ENCODE measurements at regions not wholly inside any gene's neighbourhood (a gene's known extent, or its start where the extent isn't known, plus 50 kb on each side); places are given as distances from the start of the nearest gene placed in this dataset.
"Not testable (repeated sequence)": the region's sequence is repeated elsewhere in the genome, so short reads cannot be mapped to it uniquely, and the experiment has no call there.

- H3K9me3 Mint-ChIP-seq: peaks cover 10% of the 10 kb centered on the region
- no peak overlapping the region for H3K4me3 Mint-ChIP-seq
- no peaks in the 10 kb centered on the region for H3K36me3 Mint-ChIP-seq (ENCODE audit: low read depth)
- H3K27me3 Mint-ChIP-seq: no peaks in the 10 kb centered on the region
- H3K27ac Mint-ChIP-seq: no peak overlapping the region
- intact Hi-C loops (cut with micrococcal nuclease): no loop called here
- H3K4me1 Mint-ChIP-seq (ENCODE audit: low read depth): peaks cover 14% of the 10 kb centered on the region
These were observed 236.4 kb upstream of the DAB2 start for GRCh38 chr5:39661026-39661779.

- Mint-ChIP-seq H3K27me3 (no peaks in the 10 kb centered on the region), H3K9me3 (peaks cover 10% of the 10 kb centered on the region), H3K4me1 (ENCODE audit: low read depth) (peaks cover 14% of the 10 kb centered on the region), H3K4me3 (no peak overlapping the region), H3K27ac (no peak overlapping the region), H3K36me3 (ENCODE audit: low read depth) (no peaks in the 10 kb centered on the region)
- intact Hi-C loops (cut with micrococcal nuclease): no loop called here
These were observed 235.2 kb upstream of the DAB2 start for GRCh38 chr5:39660020-39660419.

GRCh38 chr5:39658866-39659265 is 234.1 kb upstream of the DAB2 start:
- Mint-ChIP-seq H3K9me3 (no peaks in the 10 kb centered on the region), H3K4me3 (no peak overlapping the region), H3K27me3 (no peaks in the 10 kb centered on the region), H3K36me3 (ENCODE audit: low read depth) (no peaks in the 10 kb centered on the region), H3K27ac (no peak overlapping the region), H3K4me1 (ENCODE audit: low read depth) (peaks cover 14% of the 10 kb centered on the region)
- intact Hi-C loops (cut with micrococcal nuclease): no loop called here

- Mint-ChIP-seq H3K27ac (no peak overlapping the region), H3K4me3 (no peak overlapping the region), H3K36me3 (ENCODE audit: low read depth) (no peaks in the 10 kb centered on the region), H3K4me1 (ENCODE audit: low read depth) (peaks cover 14% of the 10 kb centered on the region), H3K27me3 (no peaks in the 10 kb centered on the region), H3K9me3 (no peaks in the 10 kb centered on the region)
- intact Hi-C loops (cut with micrococcal nuclease): no loop called here
These were observed 233.2 kb upstream of the DAB2 start for GRCh38 chr5:39657943-39658342.

- no peaks in the 10 kb centered on the region for H3K27me3 Mint-ChIP-seq
- H3K4me3 Mint-ChIP-seq: no peak overlapping the region
- no peaks in the 10 kb centered on the region for H3K9me3 Mint-ChIP-seq
- peaks cover 14% of the 10 kb centered on the region for H3K4me1 Mint-ChIP-seq (ENCODE audit: low read depth)
- H3K27ac Mint-ChIP-seq: no peak overlapping the region
- intact Hi-C loops (cut with micrococcal nuclease): no loop called here
- no peaks in the 10 kb centered on the region for H3K36me3 Mint-ChIP-seq (ENCODE audit: low read depth)
These were observed 231.8 kb upstream of the DAB2 start for GRCh38 chr5:39656600-39656999.

GRCh38 chr5:39654715-39655114 is 229.9 kb upstream of the DAB2 start:
- Mint-ChIP-seq H3K36me3 (ENCODE audit: low read depth) (no peaks in the 10 kb centered on the region), H3K4me3 (no peak overlapping the region), H3K9me3 (no peaks in the 10 kb centered on the region), H3K27me3 (no peaks in the 10 kb centered on the region), H3K4me1 (ENCODE audit: low read depth) (peaks cover 5% of the 10 kb centered on the region), H3K27ac (no peak overlapping the region)
- intact Hi-C loops (cut with micrococcal nuclease): no loop called here

GRCh38 chr5:39652481-39652880 is 227.7 kb upstream of the DAB2 start:
- H3K27ac Mint-ChIP-seq; H3K36me3 Mint-ChIP-seq (ENCODE audit: low read depth); intact Hi-C loops (cut with micrococcal nuclease); H3K4me1 Mint-ChIP-seq (ENCODE audit: low read depth); H3K4me3 Mint-ChIP-seq; H3K27me3 Mint-ChIP-seq; H3K9me3 Mint-ChIP-seq: not testable (repeated sequence)

GRCh38 chr5:39652036-39652435 is 227.3 kb upstream of the DAB2 start:
- Mint-ChIP-seq H3K4me3 (no peak overlapping the region), H3K27me3 (no peaks in the 10 kb centered on the region), H3K4me1 (ENCODE audit: low read depth) (no peaks in the 10 kb centered on the region), H3K9me3 (no peaks in the 10 kb centered on the region), H3K27ac (no peak overlapping the region), H3K36me3 (ENCODE audit: low read depth) (no peaks in the 10 kb centered on the region)
- intact Hi-C loops (cut with micrococcal nuclease): no loop called here

GRCh38 chr5:39650008-39650762 is 225.4 kb upstream of the DAB2 start:
- H3K27me3 Mint-ChIP-seq: no peaks in the 10 kb centered on the region
- H3K36me3 Mint-ChIP-seq (ENCODE audit: low read depth): no peaks in the 10 kb centered on the region
- H3K4me1 Mint-ChIP-seq (ENCODE audit: low read depth): no peaks in the 10 kb centered on the region
- no peak overlapping the region for H3K27ac Mint-ChIP-seq
- no peak overlapping the region for H3K4me3 Mint-ChIP-seq
- intact Hi-C loops (cut with micrococcal nuclease): no loop called here
- no peaks in the 10 kb centered on the region for H3K9me3 Mint-ChIP-seq

- Mint-ChIP-seq H3K9me3 (no peaks in the 10 kb centered on the region), H3K4me1 (ENCODE audit: low read depth) (no peaks in the 10 kb centered on the region), H3K4me3 (no peak overlapping the region), H3K36me3 (ENCODE audit: low read depth) (no peaks in the 10 kb centered on the region), H3K27ac (no peak overlapping the region), H3K27me3 (no peaks in the 10 kb centered on the region)
- intact Hi-C loops (cut with micrococcal nuclease): no loop called here
These were observed 224.1 kb upstream of the DAB2 start for GRCh38 chr5:39648848-39649227.

- intact Hi-C loops (cut with micrococcal nuclease): no loop called here
- H3K27me3 Mint-ChIP-seq: no peaks in the 10 kb centered on the region
- no peaks in the 10 kb centered on the region for H3K9me3 Mint-ChIP-seq
- H3K36me3 Mint-ChIP-seq (ENCODE audit: low read depth): no peaks in the 10 kb centered on the region
- no peak overlapping the region for H3K27ac Mint-ChIP-seq
- H3K4me3 Mint-ChIP-seq: no peak overlapping the region
- H3K4me1 Mint-ChIP-seq (ENCODE audit: low read depth): no peaks in the 10 kb centered on the region
These were observed 223.5 kb upstream of the DAB2 start for GRCh38 chr5:39648085-39648847.

- H3K4me1 Mint-ChIP-seq (ENCODE audit: low read depth): no peaks in the 10 kb centered on the region
- no peaks in the 10 kb centered on the region for H3K36me3 Mint-ChIP-seq (ENCODE audit: low read depth)
- no peak overlapping the region for H3K27ac Mint-ChIP-seq
- no peaks in the 10 kb centered on the region for H3K27me3 Mint-ChIP-seq
- intact Hi-C loops (cut with micrococcal nuclease): no loop called here
- H3K9me3 Mint-ChIP-seq: no peaks in the 10 kb centered on the region
- H3K4me3 Mint-ChIP-seq: no peak overlapping the region
These were observed 215.8 kb upstream of the DAB2 start for GRCh38 chr5:39640552-39640951.

- H3K27me3 Mint-ChIP-seq: no peaks in the 10 kb centered on the region
- H3K4me1 Mint-ChIP-seq (ENCODE audit: low read depth): no peaks in the 10 kb centered on the region
- H3K4me3 Mint-ChIP-seq: no peak overlapping the region
- no peak overlapping the region for H3K27ac Mint-ChIP-seq
- intact Hi-C loops (cut with micrococcal nuclease): no loop called here
- H3K36me3 Mint-ChIP-seq (ENCODE audit: low read depth): no peaks in the 10 kb centered on the region
- no peaks in the 10 kb centered on the region for H3K9me3 Mint-ChIP-seq
These were observed 214.9 kb upstream of the DAB2 start for GRCh38 chr5:39639618-39640089.

GRCh38 chr5:39638813-39639212 is 214.0 kb upstream of the DAB2 start:
- no peaks in the 10 kb centered on the region for H3K4me1 Mint-ChIP-seq (ENCODE audit: low read depth)
- H3K9me3 Mint-ChIP-seq: no peaks in the 10 kb centered on the region
- intact Hi-C loops (cut with micrococcal nuclease): no loop called here
- H3K27ac Mint-ChIP-seq: no peak overlapping the region
- no peaks in the 10 kb centered on the region for H3K36me3 Mint-ChIP-seq (ENCODE audit: low read depth)
- H3K4me3 Mint-ChIP-seq: no peak overlapping the region
- H3K27me3 Mint-ChIP-seq: no peaks in the 10 kb centered on the region
